Fibroblast of upper back skin (primary cell): ENCODE measurements at regions not wholly inside any gene's neighbourhood (a gene's known extent, or its start where the extent isn't known, plus 50 kb on each side); places are given as distances from the start of the nearest gene placed in this dataset.

Experiments
- DNase-seq: peaks from one replicate; pipeline ENCODE4 v3.0.0-alpha.2; 2013

DNA sequence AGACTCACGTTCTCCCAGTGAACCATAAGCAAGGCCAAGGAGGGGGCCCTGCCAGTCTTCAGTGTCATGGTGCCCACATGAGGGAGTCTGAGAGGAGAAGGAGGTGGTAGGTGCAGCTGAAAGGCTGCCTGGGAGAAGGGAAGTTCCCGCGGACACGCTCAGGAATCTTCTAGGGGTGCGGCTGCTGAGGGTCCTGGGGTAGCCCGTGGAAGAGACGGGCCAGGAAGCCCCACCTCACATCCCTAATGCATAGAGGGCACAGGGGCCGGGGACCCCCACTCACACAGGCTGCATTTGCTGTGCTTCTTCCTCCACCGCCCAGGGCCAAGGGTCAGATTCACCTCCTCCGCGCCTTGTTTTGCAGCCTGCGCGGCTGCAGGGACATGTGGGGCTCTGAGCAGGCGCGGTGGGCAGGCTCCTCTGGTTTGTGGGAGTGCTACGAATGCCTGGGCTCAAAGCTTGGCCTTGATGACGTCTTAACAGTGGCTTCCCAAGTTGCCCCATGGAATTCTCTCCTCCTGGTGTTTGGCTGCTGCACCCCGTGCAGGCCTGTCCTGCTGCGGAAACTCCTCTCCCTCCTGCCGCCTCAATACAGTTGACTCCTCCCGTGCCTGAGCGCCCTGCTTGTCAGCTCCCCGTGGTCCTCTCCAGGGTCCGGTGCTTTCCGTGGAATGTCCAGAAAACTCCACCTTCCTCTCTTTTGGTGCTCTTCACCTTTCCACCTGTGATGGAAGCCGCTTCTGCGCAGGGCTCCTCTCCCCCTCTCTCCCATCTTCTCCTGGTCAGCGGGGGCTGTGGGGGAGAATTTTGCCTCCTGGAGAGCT, 95.7 kb downstream of the VAPA start:
- DNase-seq = no peak

DNA sequence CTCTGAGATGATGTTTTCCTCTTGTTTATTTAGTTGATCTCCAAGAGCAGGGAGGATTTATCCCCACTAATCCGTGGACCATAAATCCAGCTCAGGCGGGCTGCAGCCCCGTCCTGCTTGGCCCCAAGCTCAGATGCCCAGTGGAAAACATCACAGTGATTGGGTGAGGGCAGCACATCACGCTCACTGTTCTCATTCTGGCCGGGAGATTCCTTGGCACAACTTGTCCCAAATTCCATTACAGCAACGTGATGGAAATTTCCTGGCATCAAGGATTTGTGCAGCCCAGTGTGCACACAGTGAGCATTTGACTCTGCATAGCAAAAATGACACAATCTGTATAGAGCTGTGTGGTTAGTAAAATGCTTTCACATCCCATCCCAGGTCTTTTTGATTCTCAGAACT, 96.8 kb downstream of the VAPA start:
- peak; percentile 82 for DNase-seq

DNA sequence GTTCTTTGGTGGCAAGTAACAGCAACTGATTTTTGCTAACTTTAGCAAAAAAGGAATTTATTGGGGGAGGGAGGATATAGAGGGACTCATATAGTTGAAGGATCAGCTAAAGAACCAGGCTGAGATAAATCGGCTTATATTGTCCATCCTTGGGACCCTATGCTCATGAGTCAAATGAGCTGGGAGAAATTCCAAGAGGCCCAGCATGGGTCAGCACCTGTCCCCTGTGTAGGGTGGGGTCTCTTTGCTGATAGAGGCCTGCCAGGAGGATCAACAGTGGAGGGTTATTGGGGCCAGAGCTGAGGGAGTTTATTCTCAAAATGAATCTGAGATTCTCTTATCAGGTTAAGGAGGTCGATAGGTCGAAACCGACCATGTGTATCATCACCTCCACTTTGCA, 97.2 kb downstream of the VAPA start:
- DNase-seq = no peak

DNA sequence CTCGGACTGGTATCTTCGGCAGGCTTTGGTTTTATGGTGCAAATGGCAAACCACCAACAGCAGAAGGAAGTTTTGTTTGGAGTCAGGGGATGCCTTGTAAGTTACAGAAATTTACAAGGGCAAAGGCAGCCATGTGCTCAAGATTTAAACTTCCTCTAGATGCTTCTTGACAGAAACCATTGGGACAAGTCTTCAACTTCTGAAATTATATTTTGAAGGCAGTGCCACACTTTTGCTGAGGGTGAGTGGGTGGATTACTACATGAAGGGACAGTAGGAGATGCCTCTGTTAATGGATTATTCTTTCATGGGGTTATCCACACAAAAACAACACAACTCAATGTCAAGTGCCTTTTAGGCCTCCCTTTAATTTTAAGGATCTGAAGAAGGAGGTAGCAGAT, 97.9 kb downstream of the VAPA start:
- no peak for DNase-seq

DNA sequence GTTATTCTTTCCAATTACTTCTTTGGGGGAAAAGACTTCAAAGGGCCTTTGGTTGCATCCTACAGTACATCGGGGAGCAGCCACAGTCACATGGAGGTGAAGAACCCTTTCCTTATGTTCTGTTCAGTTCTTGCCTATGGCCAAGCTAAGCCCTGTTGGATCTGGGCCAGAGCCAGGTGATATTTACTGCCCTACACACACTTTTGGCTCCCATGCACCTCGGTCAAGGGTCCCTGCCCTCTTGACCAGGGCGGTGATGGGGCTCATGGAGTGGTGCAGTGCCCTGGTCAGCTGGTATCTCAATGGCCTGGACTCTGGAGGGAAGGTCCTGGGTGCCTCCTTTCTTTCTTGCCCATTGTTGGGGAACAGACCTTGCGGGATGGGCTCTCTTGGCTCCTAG, 98.7 kb downstream of the VAPA start:
- no peak for DNase-seq

DNA sequence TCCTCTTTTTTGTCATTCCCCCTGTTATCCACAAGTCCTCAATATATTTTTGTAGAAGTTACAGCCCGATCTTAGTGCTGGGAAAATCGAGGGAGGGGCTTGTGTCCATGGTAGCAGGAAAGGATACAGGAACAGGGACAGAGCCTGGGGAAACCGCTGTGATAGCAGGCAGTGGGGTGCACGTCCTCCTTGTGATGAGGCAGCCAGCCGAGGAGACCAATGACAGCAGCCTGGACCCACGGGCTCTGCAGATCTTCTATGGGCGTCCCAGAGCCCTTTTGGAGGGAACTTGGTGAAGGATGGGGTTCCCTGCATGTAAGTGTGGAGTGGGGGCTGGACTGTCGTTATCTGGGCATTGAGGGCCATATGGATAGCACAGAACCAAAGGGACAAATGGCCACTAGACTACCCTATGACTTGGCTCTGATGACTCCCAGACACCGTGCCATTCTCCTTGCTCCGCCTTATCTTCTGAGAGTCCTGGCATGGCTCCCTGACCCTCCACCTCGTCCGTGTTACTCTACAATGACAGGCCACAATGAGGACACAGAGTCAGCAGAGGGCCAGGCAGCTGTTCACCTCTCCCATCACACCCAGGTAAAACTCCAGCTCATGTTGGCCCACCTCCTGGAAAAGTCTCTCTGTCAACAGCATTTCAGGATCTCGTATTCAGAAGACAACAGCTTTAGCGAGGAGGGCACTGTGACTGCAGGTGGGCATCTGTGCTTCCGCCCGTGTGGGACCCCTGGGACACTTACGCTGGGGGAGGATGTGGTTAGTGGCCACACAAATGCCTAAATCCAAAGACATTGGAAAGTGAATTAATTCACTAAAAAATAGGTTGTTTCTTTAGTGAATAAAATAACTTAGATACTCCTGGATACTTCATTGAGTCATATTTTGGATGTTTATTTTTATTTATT, 100.1 kb downstream of the VAPA start:
- no peak for DNase-seq

DNA sequence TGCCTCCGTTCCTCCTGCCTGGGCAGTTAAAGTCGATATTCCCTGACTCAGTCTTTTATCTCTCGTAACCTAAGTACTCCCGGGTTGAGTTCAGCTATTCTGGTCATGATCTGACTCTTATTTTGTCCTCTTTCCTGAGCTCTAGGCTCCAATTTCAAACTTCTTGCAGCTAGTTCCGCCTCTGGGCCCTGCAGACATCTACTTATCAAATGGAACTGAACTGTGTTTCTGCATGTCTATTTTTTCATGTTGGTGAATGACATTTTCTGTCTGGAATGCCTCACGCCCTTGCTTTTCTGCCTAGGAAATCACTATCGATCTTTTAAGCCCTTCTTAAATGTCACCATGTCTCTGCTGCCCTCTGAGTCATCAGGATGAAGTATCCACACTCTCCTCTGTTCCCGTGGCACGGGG, 101.5 kb downstream of the VAPA start:
- DNase-seq = peak; percentile 65

DNA sequence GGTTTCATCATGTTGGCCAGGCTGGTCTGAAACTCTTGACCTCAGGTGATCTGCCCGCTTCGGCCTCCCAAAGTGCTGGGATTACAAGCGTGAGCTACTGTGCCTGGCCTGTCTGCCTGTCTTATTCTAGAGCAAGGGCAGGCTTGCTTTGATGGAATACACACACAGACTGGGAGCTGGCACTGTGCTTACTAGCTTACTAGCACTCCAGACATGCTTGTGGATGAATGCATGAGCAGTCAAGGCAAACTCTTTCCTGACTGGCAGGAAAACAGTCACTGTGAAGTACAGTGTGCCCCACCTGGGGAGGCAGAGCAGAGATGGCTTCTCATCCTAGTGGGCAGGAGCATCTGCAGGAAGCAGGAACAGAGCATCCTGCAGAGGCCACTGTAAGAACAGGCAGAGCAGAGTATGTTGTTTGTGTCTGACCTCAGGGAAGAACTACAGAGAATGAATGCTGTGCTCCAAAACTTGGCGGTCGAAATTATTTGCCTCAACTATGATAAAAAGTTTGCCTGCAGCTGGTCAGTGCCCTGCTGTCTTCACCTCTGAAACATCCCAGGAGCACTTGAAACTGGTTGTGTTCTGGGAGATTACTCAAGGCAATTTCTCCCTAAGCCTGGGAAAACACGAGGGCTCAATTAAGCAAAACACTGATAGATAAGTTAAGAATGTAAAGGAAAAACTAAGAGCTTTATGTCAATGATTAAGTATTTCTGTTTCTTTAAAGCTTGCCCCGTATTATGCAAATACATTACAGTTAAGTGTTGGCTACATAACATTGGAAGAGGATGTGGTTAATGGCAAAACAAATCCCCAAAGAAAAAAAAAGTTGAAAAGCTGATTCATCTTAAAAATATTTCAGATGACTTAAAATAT, 102.4 kb downstream of the VAPA start:
- DNase-seq = peak; percentile 98

DNA sequence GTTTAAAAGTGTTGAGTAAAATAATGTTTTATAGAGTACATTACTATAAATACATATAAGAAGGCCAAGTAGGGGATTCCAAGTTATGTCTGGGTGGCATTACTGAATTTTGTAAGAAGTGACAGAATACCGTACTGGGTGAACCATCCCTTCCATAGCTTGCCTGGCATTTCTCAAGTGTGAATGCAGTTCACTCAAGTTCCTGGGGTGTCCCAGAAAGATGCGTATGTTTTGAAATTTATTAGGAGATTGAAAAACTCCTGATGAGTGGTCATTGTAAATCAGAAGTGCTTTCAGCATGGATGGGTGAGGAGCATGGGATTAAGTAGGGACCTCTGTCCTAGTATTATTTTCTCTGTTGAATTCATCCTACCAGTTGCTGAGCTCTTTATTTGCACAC, 103.2 kb downstream of the VAPA start:
- no peak for DNase-seq

DNA sequence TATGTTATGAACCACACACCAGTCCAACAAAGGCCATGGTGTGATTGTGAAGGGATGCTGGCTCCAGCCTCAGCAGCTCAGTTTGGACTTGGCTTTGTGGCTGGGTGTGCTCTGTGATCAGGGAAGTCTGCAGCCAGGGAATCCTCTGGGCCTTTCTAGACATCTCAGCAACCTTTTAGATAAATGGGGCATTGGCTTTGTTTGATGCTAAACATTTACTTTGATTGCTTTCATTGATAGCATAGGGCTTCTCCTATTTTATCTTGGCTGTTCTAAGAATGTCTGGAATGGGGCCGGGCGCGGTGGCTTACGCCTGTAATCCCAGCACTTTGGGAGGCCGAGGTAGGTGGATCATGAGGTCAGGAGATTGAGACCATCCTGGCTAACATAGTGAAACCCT, 104.5 kb downstream of the VAPA start:
- no peak for DNase-seq

DNA sequence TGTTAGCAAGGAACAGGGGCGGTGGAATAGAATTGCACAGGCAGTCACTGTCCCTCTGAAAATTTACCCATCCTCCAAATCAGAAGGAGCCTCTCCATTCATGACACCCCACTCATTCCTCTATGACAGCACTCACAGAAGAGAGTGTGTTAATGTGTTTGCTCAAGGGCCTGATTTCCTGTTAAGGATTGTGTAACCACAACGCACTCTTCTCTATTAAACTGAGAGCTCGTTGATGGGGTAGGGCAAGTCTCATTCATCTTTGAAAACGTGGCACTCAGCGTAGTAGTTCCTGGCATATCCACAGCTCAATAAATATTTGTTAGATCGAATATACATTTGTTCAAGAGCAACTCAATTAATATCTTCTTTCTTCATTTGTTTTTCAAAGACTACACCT, 106.4 kb downstream of the VAPA start:
- DNase-seq = no peak

DNA sequence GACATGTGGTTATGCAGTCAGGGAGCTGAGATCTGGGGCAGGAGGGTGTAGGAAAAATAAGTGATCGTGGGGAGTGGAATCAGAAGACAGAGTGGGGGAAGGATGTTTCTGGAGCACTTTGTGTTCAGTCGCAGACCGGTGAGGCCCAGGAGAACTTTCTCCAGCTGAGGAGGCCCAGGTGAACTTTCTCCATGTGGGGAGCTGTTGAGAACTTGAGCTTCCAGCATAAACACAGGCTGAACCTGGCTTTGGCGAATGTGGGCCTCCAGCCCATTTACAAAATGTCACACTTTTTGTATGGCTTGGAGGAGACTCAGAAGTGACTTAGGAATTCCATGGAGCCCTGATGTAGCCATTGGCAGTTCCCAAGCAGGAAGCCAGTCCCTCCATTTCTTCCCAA, 108.5 kb downstream of the VAPA start:
- no peak for DNase-seq

DNA sequence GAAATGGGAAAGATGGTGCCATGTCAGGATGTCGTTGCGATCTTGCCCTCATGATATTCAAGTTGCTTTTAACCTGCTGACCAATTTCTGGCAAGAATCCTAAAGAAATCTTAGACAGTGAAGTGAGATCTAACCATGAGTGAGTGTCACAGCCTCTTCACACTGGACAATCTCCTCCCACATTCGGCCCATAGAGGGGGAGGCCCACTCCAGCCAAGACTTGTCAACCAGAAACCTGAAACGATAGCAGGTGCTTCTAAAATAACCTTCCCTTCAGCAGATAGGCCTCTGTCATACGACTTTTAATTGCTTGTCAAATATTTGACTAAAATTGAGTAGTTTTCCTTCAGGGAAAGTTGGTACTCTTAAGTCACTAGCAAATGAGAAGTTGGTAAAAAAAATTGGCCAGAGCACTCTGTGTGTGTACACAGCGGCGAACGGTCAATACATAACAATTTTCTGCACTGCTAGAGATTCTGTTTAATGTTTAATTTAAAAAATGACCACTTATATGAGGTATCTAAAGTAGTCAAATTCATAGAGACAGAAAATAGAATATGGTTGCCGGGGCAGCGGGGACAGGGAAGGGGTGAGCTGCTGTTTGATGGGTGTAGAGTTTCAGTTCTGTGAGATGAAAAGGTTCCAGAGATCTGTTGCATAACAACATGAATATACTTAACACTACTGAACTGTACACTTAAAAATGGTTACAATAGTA, 110.2 kb downstream of the VAPA start:
- no peak for DNase-seq

DNA sequence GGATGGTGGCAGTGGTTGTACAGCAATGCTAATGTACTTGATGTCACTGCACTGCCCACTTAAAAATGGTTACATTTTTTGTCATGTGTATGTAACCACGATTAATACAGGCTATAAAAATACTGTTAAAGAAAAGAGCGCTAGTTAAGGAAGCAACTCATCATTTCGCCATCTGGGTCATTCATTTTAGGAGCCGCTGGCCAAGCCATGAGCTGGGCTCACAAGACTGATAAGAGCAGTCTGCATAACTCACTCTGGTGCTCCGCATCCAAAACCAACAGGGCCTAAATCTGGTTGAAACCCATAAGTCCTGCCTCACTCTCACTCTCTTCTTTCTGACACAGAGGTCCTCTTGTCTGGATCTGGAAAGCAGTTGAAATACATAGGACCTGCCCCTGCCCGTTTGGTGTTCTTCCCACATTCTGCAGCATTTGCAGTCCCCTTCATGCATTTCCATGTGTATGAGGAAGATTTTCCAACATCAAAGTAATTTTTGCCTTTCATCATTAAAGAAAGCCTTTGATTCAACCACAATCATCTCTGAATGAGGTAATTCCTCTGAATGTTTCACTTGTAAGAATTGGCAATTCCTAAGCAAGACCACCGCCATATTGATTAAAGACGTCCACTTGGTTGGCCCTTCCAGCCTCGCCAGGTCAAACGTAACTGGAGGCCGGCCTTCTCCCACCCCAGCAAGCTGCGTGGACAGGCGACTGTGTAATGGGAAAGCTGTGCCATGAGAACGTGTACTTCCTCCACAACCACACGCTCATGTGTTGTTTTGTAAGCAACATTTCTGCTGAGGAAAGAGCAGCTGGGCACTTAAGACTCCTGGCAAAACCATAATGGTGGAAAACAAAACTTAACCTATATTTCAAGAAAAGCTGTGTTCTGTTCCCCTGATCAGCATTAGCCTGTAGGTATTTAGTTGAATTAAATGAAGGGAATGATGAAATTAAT, 112.2 kb downstream of the VAPA start:
- DNase-seq = no peak

DNA sequence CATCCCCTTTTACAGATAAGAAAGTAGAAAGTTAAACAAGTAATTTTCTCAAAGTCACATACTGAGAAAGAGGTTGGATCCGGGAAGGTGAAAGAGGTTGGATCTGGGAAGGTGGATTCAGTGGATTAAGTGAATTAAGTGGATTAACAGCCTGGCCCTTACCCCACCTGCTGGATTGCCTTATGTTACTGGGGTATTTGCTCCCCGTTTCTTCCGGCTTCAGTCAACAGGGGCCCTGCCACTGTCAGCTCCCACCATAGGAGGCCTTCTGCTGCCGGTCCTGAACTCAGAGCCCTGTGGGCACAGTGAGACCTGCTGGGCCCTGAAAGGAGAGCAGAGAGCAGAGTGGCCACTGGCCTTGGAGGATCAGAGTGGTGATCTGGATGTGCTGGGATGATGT, 113.2 kb downstream of the VAPA start:
- DNase-seq = no peak

DNA sequence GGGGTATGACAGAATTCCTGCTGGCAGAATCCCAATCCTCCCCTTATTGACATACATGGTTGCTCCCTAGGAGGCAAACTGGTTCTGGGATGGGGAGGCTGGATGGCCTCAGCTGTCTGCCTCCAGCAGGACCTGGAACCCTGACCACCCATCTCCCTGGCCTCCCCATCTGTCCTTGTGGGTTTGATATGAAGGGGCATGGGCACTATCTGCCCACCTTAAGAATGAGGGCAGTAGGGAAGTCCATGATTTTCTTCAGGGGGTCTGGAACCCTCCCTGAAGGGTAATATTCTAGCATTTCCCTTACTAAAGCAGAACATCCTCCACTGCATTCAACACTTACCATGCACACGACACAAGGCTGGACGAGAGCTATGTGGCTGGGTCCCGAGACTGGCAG, 113.6 kb downstream of the VAPA start:
- no peak for DNase-seq

DNA sequence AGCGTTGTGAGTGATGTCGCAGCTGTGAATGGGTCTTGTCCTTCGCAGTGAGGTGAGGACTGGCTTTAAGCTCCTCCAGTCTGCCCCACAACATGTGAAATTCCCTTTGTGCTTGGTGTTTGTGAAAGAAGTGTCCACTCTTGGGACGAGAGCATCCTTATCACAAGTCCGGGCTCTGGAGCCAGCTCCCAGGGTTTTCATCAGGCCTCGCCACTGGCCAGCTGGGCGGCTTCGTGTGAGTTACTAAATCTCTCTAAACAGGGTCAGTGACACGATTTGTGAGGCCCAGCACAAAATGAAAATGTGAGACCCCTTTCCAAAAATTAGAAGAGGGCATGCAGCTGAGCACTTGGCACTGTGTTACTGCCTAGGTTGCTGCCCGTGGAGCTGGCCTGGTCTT, 115.9 kb downstream of the VAPA start:
- DNase-seq = no peak

DNA sequence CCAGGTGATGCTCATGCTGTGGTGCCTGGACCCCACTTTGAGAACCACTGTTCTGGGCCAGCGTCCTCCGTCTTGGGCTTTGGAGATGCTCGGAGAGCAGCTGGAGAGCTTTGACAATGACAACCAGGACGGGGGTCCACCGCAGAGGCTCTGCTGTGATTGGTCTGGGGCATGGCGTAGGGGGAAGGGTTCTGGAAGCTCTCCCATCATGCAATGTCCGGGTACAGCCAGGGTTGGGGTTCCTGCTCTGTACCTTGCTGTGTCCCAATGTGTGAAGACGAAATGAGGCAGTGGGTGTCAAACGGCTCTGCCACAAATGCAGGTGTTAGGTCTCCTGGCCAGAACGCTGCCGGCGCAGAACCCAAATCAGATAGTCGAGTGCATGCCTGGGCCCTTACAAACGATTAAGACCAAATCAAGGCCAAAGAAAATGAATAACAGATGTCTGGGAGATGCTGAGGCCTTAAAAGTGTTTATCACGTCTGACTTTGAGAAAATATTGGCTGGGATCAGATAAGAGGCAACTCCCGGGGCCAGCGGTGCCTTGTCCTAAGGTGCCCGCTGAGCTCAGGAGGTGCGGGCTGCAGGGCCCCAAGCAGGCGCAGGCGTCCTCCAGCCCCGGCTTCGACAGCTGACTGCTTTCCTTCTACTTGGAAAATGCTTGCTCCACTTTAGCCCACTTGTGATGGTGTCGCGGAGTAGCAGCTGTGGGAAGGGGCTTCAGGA, 117.2 kb downstream of the VAPA start:
- DNase-seq = peak; percentile 28

DNA sequence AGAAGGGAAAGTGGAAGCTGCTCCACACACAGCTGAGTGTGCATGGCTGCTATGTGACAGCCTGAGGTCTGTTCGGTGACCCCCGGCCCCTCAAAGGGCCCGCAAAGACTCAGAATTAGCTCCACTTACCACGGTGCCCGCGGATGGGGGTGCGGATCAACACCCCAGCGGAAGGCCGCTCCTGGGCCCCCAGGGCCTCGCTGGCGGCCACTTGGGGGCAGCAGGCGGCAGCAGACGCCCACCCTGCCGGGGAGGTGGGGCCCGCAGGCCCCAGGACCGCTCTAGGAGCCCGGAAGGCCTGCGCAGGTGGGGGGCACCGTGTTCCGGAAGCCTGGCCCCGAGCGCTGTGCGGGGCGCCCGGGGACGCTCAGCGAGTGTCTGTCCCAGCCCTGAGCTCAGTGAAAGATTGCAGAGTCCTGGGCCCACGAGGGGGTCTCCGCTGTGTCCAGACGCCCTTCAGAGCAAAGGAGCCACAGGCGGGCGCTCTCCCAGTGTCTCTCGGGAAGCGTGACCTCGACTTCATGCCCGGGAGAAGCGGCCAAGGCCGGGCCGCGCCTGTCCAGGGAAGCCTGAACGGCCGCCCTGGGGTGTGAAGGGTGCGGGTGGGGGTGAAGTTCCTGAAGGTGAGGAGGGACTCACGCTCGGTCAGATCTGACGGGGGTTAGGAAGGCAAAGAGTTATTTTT, 118.7 kb downstream of the VAPA start:
- no peak for DNase-seq

DNA sequence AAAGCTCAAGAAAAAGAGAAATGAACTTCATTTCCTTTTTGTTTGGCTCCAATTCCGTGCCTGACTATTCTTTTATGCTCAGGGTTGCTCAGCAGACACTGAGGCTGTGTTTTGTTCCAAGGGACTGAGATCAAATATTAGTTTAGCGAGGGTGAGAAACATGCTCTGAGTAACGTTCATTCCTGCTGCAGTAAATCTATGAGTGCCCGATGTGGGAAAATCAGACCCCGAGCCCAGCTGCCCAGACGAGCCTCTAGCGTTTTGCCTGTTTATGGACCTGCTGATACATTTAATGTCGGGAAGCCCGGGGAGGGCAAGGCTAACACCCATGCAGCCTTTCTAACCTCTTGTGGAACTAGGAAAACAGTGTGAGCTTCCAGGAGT, 119.2 kb downstream of the VAPA start:
- no peak for DNase-seq
